ENCODE measurements at regions not wholly inside any gene's neighbourhood (a gene's known extent, or its start where the extent isn't known, plus 50 kb on each side); places are given as distances from the start of the nearest gene placed in this dataset.

DNA sequence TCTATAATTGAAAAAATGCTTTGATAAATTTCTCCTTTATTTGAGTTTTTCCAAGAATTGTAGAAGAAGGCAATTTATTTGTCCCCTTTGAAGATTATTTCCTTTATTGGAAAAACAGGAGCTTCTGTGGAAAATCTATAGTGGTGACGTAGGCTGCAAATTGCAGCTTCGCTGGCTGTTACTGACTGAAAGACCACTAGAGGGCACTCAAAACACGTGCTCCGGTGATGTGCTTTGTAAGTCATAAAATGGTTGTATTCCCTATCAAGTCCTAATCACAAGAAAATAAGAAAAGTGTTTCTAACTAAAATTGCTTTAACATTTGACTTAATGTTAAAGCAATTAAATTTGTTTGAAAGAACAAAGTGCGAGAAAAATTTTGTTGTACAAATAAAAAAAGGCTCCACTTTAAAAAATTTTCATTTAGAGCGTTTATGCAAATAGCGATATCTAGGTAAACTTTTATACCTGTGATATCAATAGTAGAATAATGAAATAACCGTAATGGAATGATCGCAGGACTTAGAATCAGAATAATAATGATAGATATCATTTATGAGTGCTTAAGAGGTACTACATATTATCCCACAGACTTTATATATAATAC, 638.2 kb upstream of the SPRY2 start (continued):
- TF ChIP-seq ATF2 (IDR thresholded peaks at IDR 0.05; ENCODE audit: low read length) (no peak), NBN (IDR thresholded peaks at IDR 0.05) (no peak), DPF2 (IDR thresholded peaks at IDR 0.05) (no peak), GABPA (IDR thresholded peaks at IDR 0.05; ENCODE audit: low read depth) (no peak), SMC3 (IDR thresholded peaks at IDR 0.05; ENCODE audit: borderline replicate concordance, low read length) (peak; percentile 61; the same call in 1 of the 2 replicates), MXI1 (IDR thresholded peaks at IDR 0.05; ENCODE audit: low read depth, low read length) (no peak), YY1 (IDR thresholded peaks at IDR 0.05; ENCODE audit: low read depth, low read length) (peak; percentile 65; the same call in 1 of the 2 replicates), EED (IDR thresholded peaks at IDR 0.05; ENCODE audit: low read depth) (no peak), NFYA (IDR thresholded peaks at IDR 0.05; ENCODE audit: borderline replicate concordance, low read depth, low read length) (no peak), SIX5 (IDR thresholded peaks at IDR 0.05; ENCODE audit: low read depth, low read length, severe bottlenecking) (no peak), CHD4 (IDR thresholded peaks at IDR 0.05) (no peak), IKZF2 (IDR thresholded peaks at IDR 0.05) (no peak), IRF5 (IDR thresholded peaks at IDR 0.05; ENCODE audit: borderline replicate concordance) (no peak), SMAD1 (IDR thresholded peaks at IDR 0.05; ENCODE audit: low read depth, partially characterized antibody) (no peak), IKZF1 (conservative IDR thresholded peaks at IDR 0.05) (no peak), WRNIP1 (IDR thresholded peaks at IDR 0.05; ENCODE audit: borderline replicate concordance, low read depth, low read length) (no peak), BCL11A (IDR thresholded peaks at IDR 0.05; ENCODE audit: low read depth, low read length) (no peak), ZBTB11 (CRISPR knock-in tag; IDR thresholded peaks at IDR 0.05) (no peak), RCOR1 (conservative IDR thresholded peaks at IDR 0.05; ENCODE audit: low read depth, low read length) (no peak), RAD21 (IDR thresholded peaks at IDR 0.05; ENCODE audit: insufficient read depth, low read depth, low read length) (peak; percentile 68), ZNF217 (IDR thresholded peaks at IDR 0.05) (no peak), RBBP5 (conservative IDR thresholded peaks at IDR 0.05) (no peak)
- TF ChIP-seq, protein P1, sequence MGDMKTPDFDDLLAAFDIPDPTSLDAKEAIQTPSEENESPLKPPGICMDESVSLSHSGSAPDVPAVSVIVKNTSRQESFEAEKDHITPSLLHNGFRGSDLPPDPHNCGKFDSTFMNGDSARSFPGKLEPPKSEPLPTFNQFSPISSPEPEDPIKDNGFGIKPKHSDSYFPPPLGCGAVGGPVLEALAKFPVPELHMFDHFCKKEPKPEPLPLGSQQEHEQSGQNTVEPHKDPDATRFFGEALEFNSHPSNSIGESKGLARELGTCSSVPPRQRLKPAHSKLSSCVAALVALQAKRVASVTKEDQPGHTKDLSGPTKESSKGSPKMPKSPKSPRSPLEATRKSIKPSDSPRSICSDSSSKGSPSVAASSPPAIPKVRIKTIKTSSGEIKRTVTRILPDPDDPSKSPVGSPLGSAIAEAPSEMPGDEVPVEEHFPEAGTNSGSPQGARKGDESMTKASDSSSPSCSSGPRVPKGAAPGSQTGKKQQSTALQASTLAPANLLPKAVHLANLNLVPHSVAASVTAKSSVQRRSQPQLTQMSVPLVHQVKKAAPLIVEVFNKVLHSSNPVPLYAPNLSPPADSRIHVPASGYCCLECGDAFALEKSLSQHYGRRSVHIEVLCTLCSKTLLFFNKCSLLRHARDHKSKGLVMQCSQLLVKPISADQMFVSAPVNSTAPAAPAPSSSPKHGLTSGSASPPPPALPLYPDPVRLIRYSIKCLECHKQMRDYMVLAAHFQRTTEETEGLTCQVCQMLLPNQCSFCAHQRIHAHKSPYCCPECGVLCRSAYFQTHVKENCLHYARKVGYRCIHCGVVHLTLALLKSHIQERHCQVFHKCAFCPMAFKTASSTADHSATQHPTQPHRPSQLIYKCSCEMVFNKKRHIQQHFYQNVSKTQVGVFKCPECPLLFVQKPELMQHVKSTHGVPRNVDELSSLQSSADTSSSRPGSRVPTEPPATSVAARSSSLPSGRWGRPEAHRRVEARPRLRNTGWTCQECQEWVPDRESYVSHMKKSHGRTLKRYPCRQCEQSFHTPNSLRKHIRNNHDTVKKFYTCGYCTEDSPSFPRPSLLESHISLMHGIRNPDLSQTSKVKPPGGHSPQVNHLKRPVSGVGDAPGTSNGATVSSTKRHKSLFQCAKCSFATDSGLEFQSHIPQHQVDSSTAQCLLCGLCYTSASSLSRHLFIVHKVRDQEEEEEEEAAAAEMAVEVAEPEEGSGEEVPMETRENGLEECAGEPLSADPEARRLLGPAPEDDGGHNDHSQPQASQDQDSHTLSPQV (IDR thresholded peaks at IDR 0.05), result no peak

Data from GM12878 (cell line).